Femur (tissue), 1 donor: ENCODE measurements at regions not wholly inside any gene's neighbourhood (a gene's known extent, or its start where the extent isn't known, plus 50 kb on each side); places are given as distances from the start of the nearest gene placed in this dataset.

Experiments used
- DNase-seq: peaks from one replicate; pipeline ENCODE4 v3.0.0-alpha.2; 2017

DNA sequence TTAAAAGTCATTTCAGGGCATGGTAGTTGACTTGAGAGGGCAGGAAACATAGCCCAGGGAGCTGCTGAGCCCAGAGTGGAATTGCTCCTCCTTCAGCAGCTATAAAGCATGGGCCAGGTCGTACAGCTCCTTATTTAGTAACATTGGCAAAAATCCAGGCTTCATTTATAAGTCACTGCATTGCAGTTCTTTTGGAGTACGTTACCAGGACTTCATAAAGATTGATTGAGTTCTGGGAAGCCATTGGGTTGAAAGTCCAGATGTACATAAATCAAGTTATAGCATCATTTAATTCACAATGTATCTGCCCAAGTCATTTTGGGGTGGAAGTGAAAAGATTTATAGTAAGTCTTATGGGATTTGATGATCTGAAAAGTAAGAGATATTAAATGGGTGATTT is 53.0 kb upstream of the ANKEF1 start:
- DNase-seq: no peak

DNA sequence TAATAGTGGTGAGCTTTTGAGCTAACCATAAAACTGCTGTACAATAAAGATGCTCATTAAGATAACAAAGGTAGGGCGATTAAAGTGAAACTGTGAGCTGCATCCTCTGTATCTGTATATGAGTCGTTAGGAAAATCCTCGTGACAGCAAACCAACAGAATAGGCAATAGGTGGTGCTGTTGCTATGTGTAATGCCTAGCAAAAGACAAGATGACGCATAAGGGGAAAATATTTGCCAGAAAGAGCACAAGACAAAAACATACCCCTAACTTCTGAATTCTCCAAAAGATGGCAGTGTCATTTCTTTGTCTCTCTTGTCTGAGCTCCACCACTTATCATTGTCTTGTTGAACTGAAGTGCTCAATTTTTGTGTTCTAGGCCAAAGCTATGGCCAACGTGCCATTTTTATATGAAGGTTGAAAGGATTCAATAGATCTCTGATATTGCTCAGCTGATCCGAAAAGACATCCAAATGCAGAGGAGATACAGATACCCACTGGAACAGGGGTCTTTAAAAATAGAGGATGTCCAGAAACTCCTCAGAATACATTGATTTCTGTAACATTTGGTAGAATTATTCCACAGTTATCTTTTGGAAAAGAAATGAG is 56.3 kb upstream of the ANKEF1 start:
- peak; percentile 67 for DNase-seq

DNA sequence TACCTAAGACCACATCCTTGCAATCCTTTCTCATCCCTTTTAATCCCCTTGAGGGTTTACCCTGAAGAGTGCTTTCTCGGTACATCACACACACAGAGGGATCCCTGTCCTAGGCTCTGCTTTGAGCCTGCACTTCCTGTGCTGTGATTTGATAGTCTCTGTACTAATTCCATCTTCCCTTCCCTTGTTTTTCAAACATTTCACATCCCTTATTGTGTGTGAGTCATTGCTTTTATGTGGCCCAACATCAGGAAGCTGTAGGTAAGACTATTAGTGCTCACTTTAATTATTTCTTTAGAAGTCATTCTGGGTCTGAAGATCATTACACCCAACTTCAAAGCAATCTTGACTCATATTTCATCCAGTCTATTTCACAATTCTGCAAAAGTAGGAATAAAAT is 57.2 kb upstream of the ANKEF1 start:
- no peak for DNase-seq

DNA sequence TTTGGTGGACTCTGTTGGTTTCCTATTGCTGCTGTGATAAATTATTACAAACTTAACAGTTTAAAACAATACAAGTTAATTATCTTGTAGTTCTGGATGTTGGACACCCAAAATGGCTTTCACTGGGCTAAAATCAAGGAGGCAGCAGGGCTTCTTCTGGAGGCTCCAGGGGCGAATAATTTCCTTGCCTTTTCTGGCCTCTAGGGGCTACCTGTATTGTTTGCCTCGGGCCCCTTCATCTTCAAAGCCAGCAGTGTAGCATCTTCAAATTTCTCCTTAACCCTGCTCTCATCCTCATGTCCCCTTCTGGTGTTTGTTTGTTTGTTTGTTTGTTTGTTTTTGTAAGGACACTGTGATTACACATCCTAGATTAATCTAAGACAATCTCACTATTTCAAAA is 60.5 kb upstream of the ANKEF1 start:
- DNase-seq: no peak

DNA sequence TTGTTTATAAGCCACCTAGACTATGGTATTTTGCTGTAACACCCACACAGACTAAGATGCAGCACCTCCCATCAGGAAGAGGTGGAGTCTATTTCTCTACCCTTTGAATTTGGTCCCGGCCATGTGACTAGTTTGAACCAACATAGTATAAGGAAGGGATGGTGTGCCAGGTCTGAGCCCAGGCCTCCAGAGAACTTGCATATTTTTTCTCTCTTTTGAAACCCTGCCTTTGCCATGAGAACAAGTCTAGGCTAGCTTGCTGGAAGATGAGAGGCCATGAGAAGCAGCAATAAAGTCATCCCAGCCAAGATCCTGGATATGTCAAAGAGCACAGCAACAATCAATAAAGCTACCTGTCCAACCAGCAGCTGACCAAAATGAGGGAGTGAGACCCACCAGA is 63.0 kb upstream of the ANKEF1 start:
- no peak for DNase-seq

DNA sequence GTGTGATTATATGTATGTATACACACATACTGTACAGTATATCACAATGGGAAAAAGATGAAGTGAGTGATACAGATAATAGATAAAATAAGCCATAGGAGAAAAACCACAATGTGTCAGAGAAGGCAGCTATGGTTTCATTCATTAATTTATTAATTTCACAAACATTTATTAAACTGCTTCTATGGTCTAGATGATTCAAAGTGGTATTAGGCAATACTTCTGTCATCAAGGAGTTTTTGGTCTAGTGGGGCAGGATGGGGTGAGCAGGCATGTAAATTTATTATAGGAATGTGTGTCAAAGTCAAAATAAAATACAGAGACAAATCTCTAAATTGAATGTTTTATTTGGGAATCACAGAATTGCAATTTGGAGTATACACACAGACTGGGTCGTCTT is 65.2 kb upstream of the ANKEF1 start:
- no peak for DNase-seq

DNA sequence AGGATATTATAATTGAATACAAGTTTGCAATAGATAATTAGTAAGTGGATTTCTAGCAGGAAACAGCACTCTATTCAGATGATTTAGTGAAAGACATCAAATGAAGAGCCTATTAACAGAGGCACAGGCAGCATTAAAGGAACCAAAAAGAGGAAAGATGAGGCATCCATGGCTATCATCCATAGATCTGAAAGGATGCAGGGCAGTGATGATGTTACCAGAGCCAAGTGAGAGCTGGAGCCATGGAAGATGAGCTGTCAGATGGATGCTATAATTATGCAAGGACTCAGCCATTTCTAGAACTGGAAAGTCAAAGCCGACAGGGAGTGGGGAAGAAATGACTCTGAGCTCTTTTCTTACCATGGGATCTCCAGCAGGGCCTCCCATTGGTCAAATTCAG is 66.8 kb upstream of the ANKEF1 start:
- DNase-seq: no peak

DNA sequence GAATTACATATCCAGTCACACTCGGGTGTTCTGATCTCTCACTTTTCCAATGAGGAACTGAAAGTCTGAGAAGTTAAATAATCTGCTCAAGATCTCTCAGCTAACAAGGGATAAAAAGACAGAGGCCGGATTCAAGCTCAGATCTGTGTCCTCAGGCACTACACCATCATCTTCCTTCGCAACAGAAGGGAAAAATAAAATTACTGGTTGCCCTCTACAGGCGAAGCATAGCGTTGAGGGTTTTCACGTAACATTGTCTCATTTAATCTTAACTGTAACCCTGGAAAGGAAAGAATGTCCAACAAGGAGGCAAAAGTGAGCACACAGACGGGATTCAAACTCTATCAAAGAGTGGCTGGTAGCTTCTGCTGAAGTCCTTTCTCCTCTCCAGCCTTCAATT is 67.8 kb upstream of the ANKEF1 start:
- no peak for DNase-seq

DNA sequence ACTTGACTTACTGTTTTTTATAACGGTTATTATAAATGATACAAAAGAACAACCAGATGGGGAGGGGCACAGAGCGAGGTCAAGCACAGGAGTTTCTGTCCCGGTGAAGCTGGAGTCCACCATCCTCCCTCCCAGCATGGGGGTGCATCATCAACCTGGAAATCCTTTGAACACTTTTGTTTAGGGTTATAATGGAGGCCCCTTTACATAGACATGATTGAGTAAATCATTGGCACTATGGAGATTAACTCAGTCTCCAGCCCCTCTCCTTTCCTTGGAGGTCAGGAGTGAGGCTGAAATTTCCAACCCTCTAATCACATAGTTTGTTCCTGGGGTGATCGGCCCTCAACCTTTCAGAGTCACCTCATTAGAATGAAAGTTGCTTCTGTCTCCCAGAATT is 71.8 kb upstream of the ANKEF1 start:
- no peak for DNase-seq

DNA sequence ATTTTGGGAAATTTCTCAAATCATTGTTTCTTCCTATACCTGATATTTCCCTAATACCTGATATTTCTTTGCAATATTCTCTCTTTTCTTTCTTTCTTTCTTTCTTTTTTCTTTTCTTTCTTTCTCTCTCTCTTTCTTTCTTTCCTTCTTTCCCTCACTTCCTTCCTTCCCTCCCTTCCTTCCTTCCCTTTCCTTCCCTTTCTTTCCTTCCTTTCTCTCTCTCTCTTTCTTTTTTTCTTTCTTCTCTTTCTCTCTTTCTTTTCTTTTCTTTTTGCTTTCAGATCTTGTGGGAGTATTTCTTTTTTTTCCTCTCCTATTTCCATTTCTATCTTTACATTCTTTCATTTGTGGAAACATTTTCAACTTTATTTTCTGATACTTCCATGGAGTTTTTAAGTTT is 76.1 kb upstream of the ANKEF1 start:
- DNase-seq: no peak

DNA sequence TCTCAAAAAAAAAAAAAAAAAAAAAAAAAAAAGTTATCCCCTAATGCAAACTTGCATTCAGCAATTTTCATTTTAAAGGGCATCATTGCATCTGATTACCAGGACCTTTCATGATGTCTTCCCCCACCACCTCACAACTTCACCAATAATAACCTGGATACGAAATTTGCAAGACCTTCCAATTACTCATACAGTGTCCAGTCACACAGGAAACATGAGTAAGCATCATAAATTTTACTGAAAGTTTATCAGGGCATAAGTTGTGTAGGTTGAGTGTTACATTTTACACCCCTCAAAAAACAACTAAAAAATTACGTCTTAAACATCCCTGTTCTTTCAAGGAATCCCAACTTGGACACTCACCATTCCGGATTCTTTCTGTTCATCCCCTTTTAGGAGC is 79.1 kb upstream of the ANKEF1 start:
- DNase-seq: no peak

DNA sequence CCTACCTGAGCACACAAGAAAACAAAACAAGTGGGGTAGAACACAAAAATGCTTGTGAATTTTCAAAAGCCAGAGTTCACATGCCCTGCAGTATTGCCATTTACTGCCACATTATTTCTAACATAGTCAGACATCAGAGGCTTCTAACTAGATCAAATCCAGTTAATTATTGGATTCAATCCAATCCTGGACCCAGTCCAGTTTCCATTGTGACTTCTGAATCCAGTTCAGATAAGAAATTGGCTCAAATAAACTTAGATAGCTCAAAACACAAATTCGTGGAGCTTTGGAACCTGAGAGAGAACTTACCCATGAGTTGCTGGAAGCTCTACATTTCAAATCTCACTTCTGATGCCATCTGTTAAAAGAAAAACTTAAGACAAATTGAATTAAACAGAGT is 85.2 kb upstream of the ANKEF1 start:
- DNase-seq: no peak

DNA sequence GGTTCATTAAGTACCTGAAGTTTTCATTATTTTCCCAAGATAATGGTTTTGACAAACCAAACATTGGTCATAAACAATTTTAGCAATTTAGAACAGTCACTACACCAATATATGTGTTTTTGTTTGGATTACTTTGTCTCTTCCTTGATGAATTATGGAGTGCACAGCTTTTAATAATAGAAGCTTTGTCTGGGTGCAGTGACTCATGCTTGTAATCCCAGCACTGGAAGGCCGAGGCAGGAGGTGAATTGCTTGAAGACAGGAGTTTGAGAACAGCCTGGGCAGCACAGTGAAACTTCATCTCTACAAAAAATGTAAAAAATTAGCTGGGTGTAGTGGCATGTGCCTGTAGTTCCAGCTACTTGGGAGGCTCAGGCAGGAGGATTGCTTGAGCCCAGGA is 89.4 kb upstream of the ANKEF1 start:
- no peak for DNase-seq

DNA sequence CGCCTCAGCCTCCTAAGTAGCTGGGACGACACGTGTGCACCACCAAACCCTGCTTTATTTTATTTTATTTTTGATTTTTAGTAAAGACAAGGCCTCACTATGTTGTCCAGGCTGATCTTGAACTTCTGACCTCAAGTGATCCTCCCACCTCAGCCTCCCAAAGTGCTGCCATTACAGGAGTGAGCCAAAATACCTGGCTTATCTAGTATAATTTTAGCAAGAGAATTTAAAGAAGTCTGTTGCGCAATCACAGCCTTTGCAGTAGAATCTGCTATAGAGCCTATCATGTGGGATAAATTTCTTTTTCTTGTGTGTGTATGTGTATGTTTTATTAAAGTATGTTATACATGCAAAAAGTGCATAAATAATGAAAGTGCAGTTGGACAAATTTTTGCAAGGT is 92.1 kb upstream of the ANKEF1 start:
- DNase-seq: no peak

DNA sequence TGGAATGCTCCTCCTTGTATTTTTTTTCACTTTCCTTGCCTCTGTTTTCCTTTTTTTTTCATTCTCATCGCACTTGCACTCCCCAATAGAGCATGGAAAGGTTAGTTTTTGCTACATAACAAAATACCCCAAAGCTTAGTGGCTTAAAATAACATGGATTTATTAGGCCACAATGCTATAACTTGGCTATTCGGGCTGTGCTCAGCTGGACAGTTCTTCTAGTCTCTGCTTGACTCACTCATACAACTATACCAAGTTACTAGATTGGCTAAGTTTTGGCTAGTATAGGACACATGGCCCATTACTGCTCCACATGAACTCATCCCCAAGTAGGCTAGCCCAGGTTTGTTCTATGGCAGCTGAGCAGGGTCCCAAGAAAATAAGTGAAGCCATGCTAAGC is 94.5 kb upstream of the ANKEF1 start:
- DNase-seq: no peak

DNA sequence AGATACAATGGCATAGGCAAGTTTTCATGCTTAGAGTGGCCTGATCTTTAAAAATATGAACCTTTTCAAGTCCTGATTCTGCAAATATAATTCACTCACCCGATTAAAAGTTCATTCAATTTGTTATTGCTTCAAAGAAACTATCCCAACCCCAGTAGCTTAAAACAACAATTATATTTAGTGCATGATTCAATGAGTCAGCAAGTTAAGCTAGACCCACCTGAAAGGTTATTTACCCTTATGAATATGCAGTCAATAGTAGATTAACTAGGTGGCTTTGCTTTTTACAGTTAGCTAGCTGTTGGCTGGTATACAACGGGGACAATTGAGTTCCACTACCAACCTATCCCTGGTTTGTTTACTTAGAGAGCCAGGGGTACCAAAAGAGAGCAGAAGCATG is 95.6 kb upstream of the ANKEF1 start:
- DNase-seq: no peak

DNA sequence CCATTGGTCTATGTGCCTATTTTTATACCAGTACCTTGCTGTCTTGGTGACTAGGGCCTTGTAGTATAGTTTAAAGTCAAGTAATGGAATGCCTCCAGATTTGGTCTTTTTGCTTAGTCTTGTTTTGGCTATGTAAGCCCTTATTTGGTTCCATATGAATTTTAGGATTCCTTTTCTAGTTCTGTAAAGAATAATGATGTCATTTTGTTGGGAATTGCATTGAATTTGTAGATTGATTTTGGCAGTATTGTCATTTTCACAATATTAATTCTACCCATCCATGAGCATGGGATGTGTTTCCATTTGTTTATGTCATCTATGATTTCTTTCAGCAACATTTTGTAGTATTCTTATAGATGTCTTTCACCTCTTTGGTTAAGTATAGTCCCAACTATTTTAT is 96.4 kb upstream of the PAK5 start:
- no peak for DNase-seq

DNA sequence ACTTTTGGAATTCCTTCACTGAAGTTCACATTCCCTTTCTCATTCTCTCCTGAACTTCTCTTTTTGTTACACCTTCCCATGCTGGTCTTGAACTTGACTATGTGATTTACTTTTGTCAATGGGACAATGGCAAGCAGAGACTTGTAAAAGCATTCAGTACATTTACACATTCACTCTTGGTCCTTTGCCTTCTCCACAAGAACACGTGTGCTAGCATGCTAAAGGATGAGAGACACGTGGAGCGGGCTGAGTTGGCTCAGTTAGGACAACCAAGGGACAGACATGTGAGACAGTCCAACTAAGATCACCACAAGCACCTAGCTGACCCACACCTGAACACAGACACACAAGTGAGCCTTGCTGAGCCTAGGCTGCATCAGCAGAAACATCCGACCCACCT is 91.3 kb upstream of the PAK5 start:
- no peak for DNase-seq

DNA sequence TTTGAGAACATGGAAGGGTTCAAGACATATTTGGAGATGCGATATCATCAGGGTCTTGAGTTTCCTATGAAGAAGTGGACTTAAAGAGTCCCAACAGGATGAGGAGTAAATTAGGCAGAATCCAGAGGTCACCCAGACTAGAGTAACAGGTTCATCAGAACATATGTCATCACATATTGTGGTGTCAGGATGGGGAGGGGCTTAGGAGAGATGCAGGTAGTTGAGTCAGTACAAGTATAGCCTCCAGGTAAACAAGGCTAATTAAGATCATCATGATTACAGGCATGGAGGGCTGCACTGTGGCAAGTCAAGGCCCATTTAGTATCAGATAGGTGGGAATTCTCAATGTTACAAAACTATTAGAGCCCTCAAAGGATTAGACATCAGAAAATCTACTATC is 90.1 kb upstream of the PAK5 start:
- no peak for DNase-seq

DNA sequence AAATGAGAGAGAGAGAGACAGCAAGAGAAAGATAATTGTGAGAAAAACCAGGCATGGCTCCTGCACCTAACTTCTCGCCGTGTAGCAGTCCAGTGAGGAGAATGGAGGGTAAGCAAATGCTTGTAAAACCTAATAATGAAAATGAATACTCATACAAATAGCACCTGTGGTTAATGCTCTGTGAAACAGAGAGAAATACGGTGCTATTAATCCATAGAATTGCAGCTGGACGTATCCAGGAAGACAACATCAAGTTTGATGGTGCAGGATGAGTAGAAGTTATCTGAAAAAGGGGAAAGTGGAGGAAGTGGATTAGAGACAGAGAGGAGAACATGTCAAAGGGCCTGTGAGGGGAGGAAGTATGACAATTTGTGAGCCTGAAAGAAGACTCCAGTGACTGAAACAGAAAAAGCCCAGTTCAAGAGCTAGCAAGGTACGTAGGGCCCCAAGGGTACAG is 89.4 kb upstream of the PAK5 start:
- no peak for DNase-seq

DNA sequence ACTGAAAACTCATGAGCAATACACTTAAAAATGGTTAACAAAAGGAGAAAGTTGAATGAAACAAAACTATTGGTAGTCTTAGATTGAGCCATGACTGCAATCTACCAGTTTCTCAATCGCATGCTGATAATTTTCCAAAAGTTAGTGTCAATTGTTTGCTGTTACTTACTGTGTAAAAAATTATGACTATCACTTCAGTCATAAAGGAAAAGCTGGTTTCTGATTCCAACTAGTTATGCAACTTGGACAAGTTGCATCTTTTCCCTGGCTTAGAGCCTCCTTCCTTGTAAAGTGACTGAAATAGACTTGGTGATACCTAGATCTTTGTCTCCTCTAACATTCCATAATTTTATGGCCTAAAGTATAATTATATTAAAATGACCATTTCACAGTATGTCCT is 88.3 kb upstream of the PAK5 start:
- DNase-seq: no peak

DNA sequence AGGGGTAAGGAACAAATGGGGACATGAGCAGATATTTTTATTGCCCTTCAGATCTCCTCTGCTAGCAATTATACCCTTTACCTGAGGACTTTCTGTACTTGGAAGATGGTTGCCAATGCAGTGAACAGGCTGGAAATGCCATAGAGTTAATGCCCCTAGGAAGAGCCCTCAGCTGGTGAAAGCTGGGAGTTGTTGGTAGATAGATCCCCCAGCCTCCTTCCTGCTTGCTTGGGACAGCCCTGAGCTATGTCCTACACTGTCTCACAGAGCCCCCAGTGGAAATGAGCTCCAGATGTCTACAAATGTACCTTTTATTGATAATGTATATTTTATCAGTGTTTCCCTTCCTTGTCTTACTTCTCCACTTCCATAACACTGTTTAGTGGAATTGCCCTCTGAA is 87.6 kb upstream of the PAK5 start:
- DNase-seq: no peak

DNA sequence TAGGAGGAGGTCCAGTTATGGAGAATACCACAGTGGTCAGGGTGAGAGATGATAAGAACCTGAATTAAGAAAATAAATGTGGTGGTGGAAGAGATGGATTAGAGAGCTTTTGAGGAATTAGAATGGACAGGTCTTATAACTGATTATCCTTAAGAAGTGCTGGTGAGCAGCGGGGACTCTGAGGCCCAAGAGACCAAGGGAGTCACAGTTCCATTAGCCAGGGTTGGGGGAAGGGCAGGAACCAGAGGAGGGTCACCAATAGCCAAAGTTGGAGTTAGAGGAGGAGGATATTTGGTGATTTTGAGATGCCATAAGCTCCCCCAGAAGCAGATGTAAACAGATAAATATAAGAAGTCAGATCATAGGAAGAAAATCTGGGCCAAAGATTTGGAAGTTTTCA is 87.1 kb upstream of the PAK5 start:
- DNase-seq: no peak

DNA sequence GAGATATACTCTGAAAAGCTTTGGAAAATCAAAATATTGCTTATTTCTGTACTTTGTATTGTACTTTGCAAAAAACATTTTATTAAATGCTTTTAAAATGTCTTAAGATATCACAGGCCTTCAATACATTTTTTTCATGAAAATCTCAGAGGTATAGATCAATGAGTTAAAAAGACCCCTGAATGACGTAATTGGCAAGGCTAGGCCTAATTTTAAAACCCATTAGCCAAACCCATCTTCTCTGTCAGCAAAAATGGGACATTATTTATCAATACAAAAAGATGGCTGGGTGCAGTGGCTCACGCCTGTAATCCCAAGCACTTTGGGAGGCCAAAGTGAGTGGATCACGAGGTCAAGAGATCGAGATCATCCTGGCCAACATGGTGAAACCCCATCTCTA is 84.8 kb upstream of the PAK5 start:
- DNase-seq: no peak

DNA sequence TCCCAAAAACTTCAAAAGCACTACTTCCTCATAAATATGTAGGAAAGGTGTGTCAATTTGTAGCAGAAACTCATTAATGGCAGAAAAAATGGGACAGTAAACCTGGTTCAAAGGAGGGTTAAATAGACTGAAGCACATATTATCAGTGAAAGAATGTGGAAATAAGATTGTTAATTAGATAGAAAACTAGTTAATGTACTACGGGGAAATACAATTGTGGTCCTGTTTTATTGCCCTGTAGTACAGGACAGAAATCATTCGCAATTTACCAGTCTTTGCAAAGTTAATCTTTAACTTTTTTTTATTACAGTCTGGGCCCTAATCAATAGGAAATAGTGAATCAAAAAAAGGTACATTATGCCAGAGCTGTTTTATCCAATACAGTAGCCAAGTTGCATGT is 82.0 kb upstream of the PAK5 start:
- DNase-seq: no peak
